ENCODE measurements at regions not wholly inside any gene's neighbourhood (a gene's known extent, or its start where the extent isn't known, plus 50 kb on each side); places are given as distances from the start of the nearest gene placed in this dataset.

GRCh38 chr18:39952816-39953215 lies 2002.2 kb upstream of the PIK3C3 start:
- Histone ChIP-seq H3K4me1 (ENCODE audit: control insufficient read depth, insufficient read depth, low read length) (no peaks in the 10 kb centered on the region), H3K4me3 (ENCODE audit: low read length) (no peak overlapping the region), H3K36me3 (ENCODE audit: control insufficient read depth, insufficient read depth, low read length) (no peaks in the 10 kb centered on the region), H3K27ac (ENCODE audit: low read depth, low read length) (no peak overlapping the region), H3K27me3 (ENCODE audit: control insufficient read depth, insufficient read depth, low read length, poor library complexity, severe bottlenecking) (no peaks in the 10 kb centered on the region), H3K9ac (ENCODE audit: extremely low read depth, low read length, poor library complexity, severe bottlenecking) (no peak overlapping the region), H3K9me3 (ENCODE audit: control insufficient read depth, low read length) (no peaks in the 10 kb centered on the region)
- Mint-ChIP-seq H3K4me3 (no peak overlapping the region), H3K27ac (no peak overlapping the region), H3K9me3 (no peaks in the 10 kb centered on the region), H3K36me3 (ENCODE audit: low read depth) (no peaks in the 10 kb centered on the region), H3K27me3 (ENCODE audit: insufficient read depth) (no peaks in the 10 kb centered on the region), H3K4me1 (peaks cover 9% of the 10 kb centered on the region)
- no peak for DNase-seq
- WGBS, 2 experiments (ENCODE audit: insufficient coverage in 1 of 2, insufficient read length in 1 of 2) = 93 to 100% methylated on average over 1 to 2 of the region's 2 CpGs
- TF ChIP-seq, protein P1, sequence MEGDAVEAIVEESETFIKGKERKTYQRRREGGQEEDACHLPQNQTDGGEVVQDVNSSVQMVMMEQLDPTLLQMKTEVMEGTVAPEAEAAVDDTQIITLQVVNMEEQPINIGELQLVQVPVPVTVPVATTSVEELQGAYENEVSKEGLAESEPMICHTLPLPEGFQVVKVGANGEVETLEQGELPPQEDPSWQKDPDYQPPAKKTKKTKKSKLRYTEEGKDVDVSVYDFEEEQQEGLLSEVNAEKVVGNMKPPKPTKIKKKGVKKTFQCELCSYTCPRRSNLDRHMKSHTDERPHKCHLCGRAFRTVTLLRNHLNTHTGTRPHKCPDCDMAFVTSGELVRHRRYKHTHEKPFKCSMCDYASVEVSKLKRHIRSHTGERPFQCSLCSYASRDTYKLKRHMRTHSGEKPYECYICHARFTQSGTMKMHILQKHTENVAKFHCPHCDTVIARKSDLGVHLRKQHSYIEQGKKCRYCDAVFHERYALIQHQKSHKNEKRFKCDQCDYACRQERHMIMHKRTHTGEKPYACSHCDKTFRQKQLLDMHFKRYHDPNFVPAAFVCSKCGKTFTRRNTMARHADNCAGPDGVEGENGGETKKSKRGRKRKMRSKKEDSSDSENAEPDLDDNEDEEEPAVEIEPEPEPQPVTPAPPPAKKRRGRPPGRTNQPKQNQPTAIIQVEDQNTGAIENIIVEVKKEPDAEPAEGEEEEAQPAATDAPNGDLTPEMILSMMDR (conservative IDR thresholded peaks at IDR 0.05) = no peak

GRCh38 chr18:39951142-39951720 lies 2003.8 kb upstream of the PIK3C3 start:
- no peaks in the 10 kb centered on the region for H3K27me3 ChIP-seq (ENCODE audit: control insufficient read depth, insufficient read depth, low read length, poor library complexity, severe bottlenecking)
- no peaks in the 10 kb centered on the region for H3K36me3 Mint-ChIP-seq (ENCODE audit: low read depth)
- no peak overlapping the region for H3K27ac ChIP-seq (ENCODE audit: low read depth, low read length)
- H3K9ac ChIP-seq (ENCODE audit: extremely low read depth, low read length, poor library complexity, severe bottlenecking) = no peak overlapping the region
- 99 to 100% methylated on average over 4 of the region's 4 CpGs for WGBS, 2 experiments (ENCODE audit: insufficient coverage in 1 of 2, insufficient read length in 1 of 2)
- H3K4me1 ChIP-seq (ENCODE audit: control insufficient read depth, insufficient read depth, low read length) = no peaks in the 10 kb centered on the region
- TF ChIP-seq, protein P1 (conservative IDR thresholded peaks at IDR 0.05) = no peak
- H3K27me3 Mint-ChIP-seq (ENCODE audit: insufficient read depth) = no peaks in the 10 kb centered on the region
- no peaks in the 10 kb centered on the region for H3K9me3 Mint-ChIP-seq
- H3K4me3 ChIP-seq (ENCODE audit: low read length) = no peak overlapping the region
- H3K4me3 Mint-ChIP-seq = no peak overlapping the region
- H3K4me1 Mint-ChIP-seq = peaks cover 12% of the 10 kb centered on the region
- no peaks in the 10 kb centered on the region for H3K36me3 ChIP-seq (ENCODE audit: control insufficient read depth, insufficient read depth, low read length)
- no peak for DNase-seq
- H3K9me3 ChIP-seq (ENCODE audit: control insufficient read depth, low read length) = no peaks in the 10 kb centered on the region
- H3K27ac Mint-ChIP-seq = no peak overlapping the region

- no peak overlapping the region for H3K27ac Mint-ChIP-seq
- no peaks in the 10 kb centered on the region for H3K36me3 Mint-ChIP-seq (ENCODE audit: low read depth)
- H3K9me3 Mint-ChIP-seq = no peaks in the 10 kb centered on the region
- H3K4me3 Mint-ChIP-seq = no peak overlapping the region
- peaks cover 12% of the 10 kb centered on the region for H3K4me1 Mint-ChIP-seq
- Histone ChIP-seq H3K4me3 (ENCODE audit: low read length) (no peak overlapping the region), H3K27me3 (ENCODE audit: control insufficient read depth, insufficient read depth, low read length, poor library complexity, severe bottlenecking) (no peaks in the 10 kb centered on the region), H3K9ac (ENCODE audit: extremely low read depth, low read length, poor library complexity, severe bottlenecking) (no peak overlapping the region), H3K36me3 (ENCODE audit: control insufficient read depth, insufficient read depth, low read length) (no peaks in the 10 kb centered on the region), H3K9me3 (ENCODE audit: control insufficient read depth, low read length) (no peaks in the 10 kb centered on the region), H3K27ac (ENCODE audit: low read depth, low read length) (no peak overlapping the region), H3K4me1 (ENCODE audit: control insufficient read depth, insufficient read depth, low read length) (no peaks in the 10 kb centered on the region)
- TF ChIP-seq, protein P1 (conservative IDR thresholded peaks at IDR 0.05) = no peak
- no peaks in the 10 kb centered on the region for H3K27me3 Mint-ChIP-seq (ENCODE audit: insufficient read depth)
- DNase-seq = peak; percentile 61
These were observed 2008.4 kb upstream of the PIK3C3 start for GRCh38 chr18:39946623-39947061.

All from endodermal cell (in vitro differentiated cells).